ENCODE measurements at regions not wholly inside any gene's neighbourhood (a gene's known extent, or its start where the extent isn't known, plus 50 kb on each side); places are given as distances from the start of the nearest gene placed in this dataset.

DNA sequence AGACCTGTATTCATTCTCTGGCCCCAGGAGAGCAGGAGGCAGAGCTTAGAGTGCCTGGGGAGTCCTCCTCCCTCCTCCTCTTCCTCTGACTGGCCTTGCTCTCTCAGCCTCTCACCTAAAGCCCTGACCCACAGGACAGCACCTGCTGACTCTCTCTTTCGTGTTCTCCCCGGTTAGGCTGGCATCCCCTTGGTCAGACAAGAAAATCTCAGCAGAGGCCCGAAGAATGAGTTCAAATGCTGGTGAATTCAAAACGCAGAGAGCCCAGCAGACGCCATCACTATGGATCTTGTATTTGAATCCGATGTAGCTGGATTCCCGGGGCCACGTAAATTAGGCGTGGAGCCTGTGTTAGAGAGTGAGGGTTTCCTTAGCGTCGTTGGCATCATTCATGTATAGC is 255.3 kb downstream of the KLF6 start:
- TF ChIP-seq, protein P1, sequence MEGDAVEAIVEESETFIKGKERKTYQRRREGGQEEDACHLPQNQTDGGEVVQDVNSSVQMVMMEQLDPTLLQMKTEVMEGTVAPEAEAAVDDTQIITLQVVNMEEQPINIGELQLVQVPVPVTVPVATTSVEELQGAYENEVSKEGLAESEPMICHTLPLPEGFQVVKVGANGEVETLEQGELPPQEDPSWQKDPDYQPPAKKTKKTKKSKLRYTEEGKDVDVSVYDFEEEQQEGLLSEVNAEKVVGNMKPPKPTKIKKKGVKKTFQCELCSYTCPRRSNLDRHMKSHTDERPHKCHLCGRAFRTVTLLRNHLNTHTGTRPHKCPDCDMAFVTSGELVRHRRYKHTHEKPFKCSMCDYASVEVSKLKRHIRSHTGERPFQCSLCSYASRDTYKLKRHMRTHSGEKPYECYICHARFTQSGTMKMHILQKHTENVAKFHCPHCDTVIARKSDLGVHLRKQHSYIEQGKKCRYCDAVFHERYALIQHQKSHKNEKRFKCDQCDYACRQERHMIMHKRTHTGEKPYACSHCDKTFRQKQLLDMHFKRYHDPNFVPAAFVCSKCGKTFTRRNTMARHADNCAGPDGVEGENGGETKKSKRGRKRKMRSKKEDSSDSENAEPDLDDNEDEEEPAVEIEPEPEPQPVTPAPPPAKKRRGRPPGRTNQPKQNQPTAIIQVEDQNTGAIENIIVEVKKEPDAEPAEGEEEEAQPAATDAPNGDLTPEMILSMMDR (IDR thresholded peaks at IDR 0.05), result no peak
- TF ChIP-seq POLR2A (IDR thresholded peaks at IDR 0.05), result no peak

Data from heart left ventricle (tissue), 13 donors.